ENCODE measurements at regions not wholly inside any gene's neighbourhood (a gene's known extent, or its start where the extent isn't known, plus 50 kb on each side); places are given as distances from the start of the nearest gene placed in this dataset.
"Not testable (repeated sequence)": the region's sequence is repeated elsewhere in the genome, so short reads cannot be mapped to it uniquely, and the experiment has no call there.

- no peak for DNase-seq (ENCODE audit: low read depth, low spot score)
- in situ Hi-C loops (cut with HindIII; ENCODE audit: low pct_unique_long_range_greater_than_20kb, low sequenced_read_pairs): no loop called here
These were observed 234.2 kb upstream of the FZD8 start for GRCh38 chr10:35876248-35876647.

- no peak for DNase-seq (ENCODE audit: low read depth, low spot score)
These were observed 233.1 kb upstream of the FZD8 start for GRCh38 chr10:35875016-35875676.

GRCh38 chr10:35874311-35875015 lies 232.4 kb upstream of the FZD8 start:
- DNase-seq (ENCODE audit: low read depth, low spot score): no peak
- in situ Hi-C loops (cut with HindIII; ENCODE audit: low pct_unique_long_range_greater_than_20kb, low sequenced_read_pairs): no loop called here

More at GRCh38 chr10:35875016-35875676, 233.1 kb upstream of the FZD8 start:
- in situ Hi-C loops (cut with HindIII; ENCODE audit: low pct_unique_long_range_greater_than_20kb, low sequenced_read_pairs): no loop called here

GRCh38 chr10:35872671-35873070 lies 230.6 kb upstream of the FZD8 start:
- no peak for DNase-seq (ENCODE audit: low read depth, low spot score)
- in situ Hi-C loops (cut with HindIII; ENCODE audit: low pct_unique_long_range_greater_than_20kb, low sequenced_read_pairs): no loop called here

- in situ Hi-C loops (cut with HindIII; ENCODE audit: low pct_unique_long_range_greater_than_20kb, low sequenced_read_pairs): no loop called here
- DNase-seq (ENCODE audit: low read depth, low spot score): no peak
These were observed 228.7 kb upstream of the FZD8 start for GRCh38 chr10:35870665-35871310.

- in situ Hi-C loops (cut with HindIII; ENCODE audit: low pct_unique_long_range_greater_than_20kb, low sequenced_read_pairs); DNase-seq (ENCODE audit: low read depth, low spot score): not testable (repeated sequence)
These were observed 216.7 kb upstream of the FZD8 start for GRCh38 chr10:35858676-35859283.

GRCh38 chr10:35857860-35858259 lies 215.8 kb upstream of the FZD8 start:
- in situ Hi-C loops (cut with HindIII; ENCODE audit: low pct_unique_long_range_greater_than_20kb, low sequenced_read_pairs): no loop called here
- no peak for DNase-seq (ENCODE audit: low read depth, low spot score)

GRCh38 chr10:35855155-35855947 lies 213.3 kb upstream of the FZD8 start:
- in situ Hi-C loops (cut with HindIII; ENCODE audit: low pct_unique_long_range_greater_than_20kb, low sequenced_read_pairs): no loop called here
- no peak for DNase-seq (ENCODE audit: low read depth, low spot score)

- no peak for DNase-seq (ENCODE audit: low read depth, low spot score)
- in situ Hi-C loops (cut with HindIII; ENCODE audit: low pct_unique_long_range_greater_than_20kb, low sequenced_read_pairs): no loop called here
These were observed 212.6 kb upstream of the FZD8 start for GRCh38 chr10:35854661-35855060.

GRCh38 chr10:35852721-35853120 lies 210.6 kb upstream of the FZD8 start:
- in situ Hi-C loops (cut with HindIII; ENCODE audit: low pct_unique_long_range_greater_than_20kb, low sequenced_read_pairs): no loop called here
- no peak for DNase-seq (ENCODE audit: low read depth, low spot score)

GRCh38 chr10:35848412-35848811 lies 206.3 kb upstream of the FZD8 start:
- peak; percentile 2 for DNase-seq (ENCODE audit: low read depth, low spot score)
- in situ Hi-C loops (cut with HindIII; ENCODE audit: low pct_unique_long_range_greater_than_20kb, low sequenced_read_pairs): no loop called here

GRCh38 chr10:35844686-35845085 lies 202.6 kb upstream of the FZD8 start:
- no peak for DNase-seq (ENCODE audit: low read depth, low spot score)
- in situ Hi-C loops (cut with HindIII; ENCODE audit: low pct_unique_long_range_greater_than_20kb, low sequenced_read_pairs): no loop called here

GRCh38 chr10:35843524-35844181 lies 201.6 kb upstream of the FZD8 start:
- in situ Hi-C loops (cut with HindIII; ENCODE audit: low pct_unique_long_range_greater_than_20kb, low sequenced_read_pairs): no loop called here
- DNase-seq (ENCODE audit: low read depth, low spot score): no peak

- in situ Hi-C loops (cut with HindIII; ENCODE audit: low pct_unique_long_range_greater_than_20kb, low sequenced_read_pairs): no loop called here
- no peak for DNase-seq (ENCODE audit: low read depth, low spot score)
These were observed 196.0 kb upstream of the FZD8 start for GRCh38 chr10:35838054-35838453.

GRCh38 chr10:35835545-35835944 lies 193.4 kb upstream of the FZD8 start:
- DNase-seq (ENCODE audit: low read depth, low spot score): no peak
- in situ Hi-C loops (cut with HindIII; ENCODE audit: low pct_unique_long_range_greater_than_20kb, low sequenced_read_pairs): no loop called here

- in situ Hi-C loops (cut with HindIII; ENCODE audit: low pct_unique_long_range_greater_than_20kb, low sequenced_read_pairs): no loop called here
- DNase-seq (ENCODE audit: low read depth, low spot score): no peak
These were observed 192.9 kb upstream of the FZD8 start for GRCh38 chr10:35834877-35835494.

- in situ Hi-C loops (cut with HindIII; ENCODE audit: low pct_unique_long_range_greater_than_20kb, low sequenced_read_pairs): no loop called here
- DNase-seq (ENCODE audit: low read depth, low spot score): no peak
These were observed 185.7 kb upstream of the FZD8 start for GRCh38 chr10:35827783-35828182.
